ENCODE measurements at regions not wholly inside any gene's neighbourhood (a gene's known extent, or its start where the extent isn't known, plus 50 kb on each side); places are given as distances from the start of the nearest gene placed in this dataset.

- Histone ChIP-seq H3K4me3 (ENCODE audit: extremely low read depth, insufficient read depth, low read length, poor library complexity, severe bottlenecking) (no peak overlapping the region), H3K27ac (ENCODE audit: low read depth, low read length, severe bottlenecking) (no peak overlapping the region), H3K36me3 (ENCODE audit: control insufficient read depth, insufficient read depth, low read length) (no peaks in the 10 kb centered on the region), H3K9me3 (ENCODE audit: control insufficient read depth, low read length) (no peaks in the 10 kb centered on the region), H3K4me1 (ENCODE audit: control insufficient read depth, insufficient read depth, low read length, poor library complexity, severe bottlenecking) (peaks cover 6% of the 10 kb centered on the region)
- 60% methylated on average over 1 of the region's 1 CpG; no CpG with 5 or more reads in 1 of the 2 experiments for WGBS, 2 experiments (ENCODE audit: insufficient coverage in 2 of 2)
Measured at GRCh38 chr10:120641695-120642094, 184.7 kb downstream of the PLPP4 start.

- no peak overlapping the region for H3K27ac ChIP-seq (ENCODE audit: low read depth, low read length, severe bottlenecking)
- H3K9me3 ChIP-seq (ENCODE audit: control insufficient read depth, low read length): no peaks in the 10 kb centered on the region
- peaks cover 6% of the 10 kb centered on the region for H3K4me1 ChIP-seq (ENCODE audit: control insufficient read depth, insufficient read depth, low read length, poor library complexity, severe bottlenecking)
- H3K4me3 ChIP-seq (ENCODE audit: extremely low read depth, insufficient read depth, low read length, poor library complexity, severe bottlenecking): no peak overlapping the region
- 85 to 96% methylated on average over 2 of the region's 2 CpGs for WGBS, 2 experiments (ENCODE audit: insufficient coverage in 2 of 2)
- H3K36me3 ChIP-seq (ENCODE audit: control insufficient read depth, insufficient read depth, low read length): no peaks in the 10 kb centered on the region
Measured at GRCh38 chr10:120643351-120643750, 186.3 kb downstream of the PLPP4 start.

GRCh38 chr10:120644556-120645410, 187.8 kb downstream of the PLPP4 start:
- Histone ChIP-seq H3K9me3 (ENCODE audit: control insufficient read depth, low read length) (no peaks in the 10 kb centered on the region), H3K27ac (ENCODE audit: low read depth, low read length, severe bottlenecking) (no peak overlapping the region), H3K36me3 (ENCODE audit: control insufficient read depth, insufficient read depth, low read length) (no peaks in the 10 kb centered on the region), H3K4me1 (ENCODE audit: control insufficient read depth, insufficient read depth, low read length, poor library complexity, severe bottlenecking) (peaks cover 6% of the 10 kb centered on the region), H3K4me3 (ENCODE audit: extremely low read depth, insufficient read depth, low read length, poor library complexity, severe bottlenecking) (no peak overlapping the region)
- WGBS, 2 experiments (ENCODE audit: insufficient coverage in 2 of 2): 67 to 78% methylated on average over 1 of the region's 1 CpG

GRCh38 chr10:120646159-120646732, 189.2 kb downstream of the PLPP4 start:
- Histone ChIP-seq H3K4me1 (ENCODE audit: control insufficient read depth, insufficient read depth, low read length, poor library complexity, severe bottlenecking) (peaks cover 6% of the 10 kb centered on the region), H3K27ac (ENCODE audit: low read depth, low read length, severe bottlenecking) (no peak overlapping the region), H3K36me3 (ENCODE audit: control insufficient read depth, insufficient read depth, low read length) (no peaks in the 10 kb centered on the region), H3K9me3 (ENCODE audit: control insufficient read depth, low read length) (no peaks in the 10 kb centered on the region), H3K4me3 (ENCODE audit: extremely low read depth, insufficient read depth, low read length, poor library complexity, severe bottlenecking) (no peak overlapping the region)
- 76 to 100% methylated on average over 2 of the region's 6 CpGs for WGBS, 2 experiments (ENCODE audit: insufficient coverage in 2 of 2)

- no peaks in the 10 kb centered on the region for H3K36me3 ChIP-seq (ENCODE audit: control insufficient read depth, insufficient read depth, low read length)
- no peak overlapping the region for H3K4me3 ChIP-seq (ENCODE audit: extremely low read depth, insufficient read depth, low read length, poor library complexity, severe bottlenecking)
- H3K9me3 ChIP-seq (ENCODE audit: control insufficient read depth, low read length): no peaks in the 10 kb centered on the region
- peaks cover 2% of the 10 kb centered on the region for H3K4me1 ChIP-seq (ENCODE audit: control insufficient read depth, insufficient read depth, low read length, poor library complexity, severe bottlenecking)
- 100% methylated on average over 1 of the region's 5 CpGs; no CpG with 5 or more reads in 1 of the 2 experiments for WGBS, 2 experiments (ENCODE audit: insufficient coverage in 2 of 2)
- H3K27ac ChIP-seq (ENCODE audit: low read depth, low read length, severe bottlenecking): no peak overlapping the region
Measured at GRCh38 chr10:120646738-120647456, 189.9 kb downstream of the PLPP4 start.

GRCh38 chr10:120650705-120651399, 193.8 kb downstream of the PLPP4 start:
- WGBS, 2 experiments (ENCODE audit: insufficient coverage in 2 of 2): 87% methylated on average over 5 of the region's 7 CpGs; no CpG with 5 or more reads in 1 of the 2 experiments
- H3K9me3 ChIP-seq (ENCODE audit: control insufficient read depth, low read length): no peaks in the 10 kb centered on the region
- H3K27ac ChIP-seq (ENCODE audit: low read depth, low read length, severe bottlenecking): no peak overlapping the region
- no peaks in the 10 kb centered on the region for H3K36me3 ChIP-seq (ENCODE audit: control insufficient read depth, insufficient read depth, low read length)
- H3K4me3 ChIP-seq (ENCODE audit: extremely low read depth, insufficient read depth, low read length, poor library complexity, severe bottlenecking): no peak overlapping the region
- H3K4me1 ChIP-seq (ENCODE audit: control insufficient read depth, insufficient read depth, low read length, poor library complexity, severe bottlenecking): no peaks in the 10 kb centered on the region

- H3K36me3 ChIP-seq (ENCODE audit: control insufficient read depth, insufficient read depth, low read length): no peaks in the 10 kb centered on the region
- no peak overlapping the region for H3K4me3 ChIP-seq (ENCODE audit: extremely low read depth, insufficient read depth, low read length, poor library complexity, severe bottlenecking)
- no peaks in the 10 kb centered on the region for H3K4me1 ChIP-seq (ENCODE audit: control insufficient read depth, insufficient read depth, low read length, poor library complexity, severe bottlenecking)
- WGBS, 2 experiments (ENCODE audit: insufficient coverage in 2 of 2): 100% methylated on average over 1 of the region's 2 CpGs; no CpG with 5 or more reads in 1 of the 2 experiments
- no peak overlapping the region for H3K27ac ChIP-seq (ENCODE audit: low read depth, low read length, severe bottlenecking)
- H3K9me3 ChIP-seq (ENCODE audit: control insufficient read depth, low read length): no peaks in the 10 kb centered on the region
Measured at GRCh38 chr10:120656107-120656506, 195.1 kb upstream of the WDR11 start.

- WGBS, 2 experiments (ENCODE audit: insufficient coverage in 2 of 2): 76 to 79% methylated on average over 3 of the region's 3 CpGs
- no peak overlapping the region for H3K27ac ChIP-seq (ENCODE audit: low read depth, low read length, severe bottlenecking)
- H3K4me3 ChIP-seq (ENCODE audit: extremely low read depth, insufficient read depth, low read length, poor library complexity, severe bottlenecking): no peak overlapping the region
- H3K9me3 ChIP-seq (ENCODE audit: control insufficient read depth, low read length): no peaks in the 10 kb centered on the region
- no peaks in the 10 kb centered on the region for H3K4me1 ChIP-seq (ENCODE audit: control insufficient read depth, insufficient read depth, low read length, poor library complexity, severe bottlenecking)
- H3K36me3 ChIP-seq (ENCODE audit: control insufficient read depth, insufficient read depth, low read length): no peaks in the 10 kb centered on the region
Measured at GRCh38 chr10:120657371-120657770, 193.8 kb upstream of the WDR11 start.

- Histone ChIP-seq H3K27ac (ENCODE audit: low read depth, low read length, severe bottlenecking) (no peak overlapping the region), H3K4me3 (ENCODE audit: extremely low read depth, insufficient read depth, low read length, poor library complexity, severe bottlenecking) (no peak overlapping the region), H3K36me3 (ENCODE audit: control insufficient read depth, insufficient read depth, low read length) (no peaks in the 10 kb centered on the region), H3K9me3 (ENCODE audit: control insufficient read depth, low read length) (no peaks in the 10 kb centered on the region), H3K4me1 (ENCODE audit: control insufficient read depth, insufficient read depth, low read length, poor library complexity, severe bottlenecking) (no peaks in the 10 kb centered on the region)
- WGBS, 2 experiments (ENCODE audit: insufficient coverage in 2 of 2): 100% methylated on average over 1 of the region's 4 CpGs; no CpG with 5 or more reads in 1 of the 2 experiments
Measured at GRCh38 chr10:120658943-120659885, 191.9 kb upstream of the WDR11 start.
